SK-N-MC (cell line): ENCODE measurements at regions not wholly inside any gene's neighbourhood (a gene's known extent, or its start where the extent isn't known, plus 50 kb on each side); places are given as distances from the start of the nearest gene placed in this dataset.

Experiments used
- EZH2 ChIP-seq: fragments of 200-600 bp; sonication (generic); IDR thresholded peaks from one replicate; pipeline ENCODE4 v1.6.1; 2017; ENCODE audit warnings: antibody characterized with exemption
- FOXP2 ChIP-seq: optimal IDR thresholded peaks from 2 replicates; pipeline ENCODE3; 2011; ENCODE audit warnings: mild to moderate bottlenecking, moderate library complexity; ENCODE audit not compliant: insufficient read depth; ENCODE audit errors: extremely low read length, control extremely low read depth
- POLR2AphosphoS5 ChIP-seq: IDR thresholded peaks from 2 replicates; pipeline ENCODE4 v1.6.1; 2012; ENCODE audit warnings: mild to moderate bottlenecking, low read depth, low read length, borderline replicate concordance

- TF ChIP-seq POLR2AphosphoS5 (no peak), EZH2 (no peak), FOXP2 (no peak)
Observed at GRCh38 chr3:1611824-1612223, 486.8 kb upstream of the CNTN4 start.
